GM19043 (cell line): ENCODE measurements at regions not wholly inside any gene's neighbourhood (a gene's known extent, or its start where the extent isn't known, plus 50 kb on each side); places are given as distances from the start of the nearest gene placed in this dataset.

Experiments
- ATAC-seq: cut with Tn5 transposase; IDR thresholded peaks from one replicate; pipeline ENCODE4 v1.9.1; 2021; ENCODE audit warnings: low read depth; ENCODE audit not compliant: unreplicated experiment

DNA sequence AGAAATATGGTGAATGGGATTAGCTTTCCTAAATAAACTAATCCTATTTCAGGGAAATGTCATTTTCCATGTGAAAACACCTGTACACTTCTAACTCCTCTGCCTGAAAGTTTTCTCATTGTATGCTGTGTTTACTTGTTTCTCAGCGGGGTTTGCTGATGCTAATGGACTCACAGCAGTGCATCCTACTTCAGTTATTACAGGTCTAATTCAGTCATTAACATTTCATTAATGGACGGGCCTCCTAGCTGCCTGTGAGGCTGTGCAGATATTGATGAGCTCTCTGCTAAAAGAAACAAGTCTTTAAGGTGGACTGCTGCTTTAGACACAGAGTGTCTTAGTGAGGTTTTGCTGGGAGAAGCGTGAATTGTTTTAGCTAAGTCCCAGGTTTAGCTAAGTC is 1342.0 kb upstream of the ZEB2 start:
- no peak for ATAC-seq

DNA sequence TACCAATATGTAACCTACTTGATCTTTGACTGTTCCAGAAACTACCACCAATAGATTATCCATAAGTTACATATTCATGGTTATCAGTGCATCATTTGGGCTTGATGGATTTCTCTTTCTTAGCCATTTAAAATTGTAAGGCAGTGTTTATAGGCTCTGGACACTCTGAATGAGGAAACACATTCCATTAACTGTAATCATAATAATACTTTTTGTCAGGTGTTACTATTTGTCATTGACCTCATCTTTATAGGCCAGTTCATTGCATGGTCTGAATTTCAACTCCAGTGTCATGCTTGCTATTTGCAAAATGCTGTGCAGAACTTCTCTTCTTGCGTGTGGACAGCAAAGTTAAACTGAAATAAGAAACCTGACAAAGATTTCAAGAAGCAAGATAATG is 1340.2 kb upstream of the ZEB2 start:
- no peak for ATAC-seq

DNA sequence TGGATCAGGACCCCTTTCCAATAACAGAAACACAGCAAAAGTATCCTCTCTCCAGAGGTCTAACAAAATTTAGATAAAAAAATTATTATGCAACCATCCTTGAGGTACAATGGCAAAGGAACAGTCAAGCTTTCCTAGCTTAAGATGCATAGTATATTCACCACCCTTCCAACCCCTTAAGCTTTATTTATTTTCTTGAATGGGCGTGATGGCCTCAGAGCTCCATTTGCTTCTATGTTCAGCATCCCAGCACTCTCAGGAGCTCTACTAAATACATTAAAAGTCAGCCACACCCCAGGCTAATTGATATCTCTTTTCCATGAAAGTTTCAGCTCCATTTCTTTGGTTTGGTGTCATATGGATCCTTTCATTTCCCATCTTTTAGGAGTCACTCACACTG is 1335.2 kb upstream of the ZEB2 start:
- ATAC-seq: no peak

DNA sequence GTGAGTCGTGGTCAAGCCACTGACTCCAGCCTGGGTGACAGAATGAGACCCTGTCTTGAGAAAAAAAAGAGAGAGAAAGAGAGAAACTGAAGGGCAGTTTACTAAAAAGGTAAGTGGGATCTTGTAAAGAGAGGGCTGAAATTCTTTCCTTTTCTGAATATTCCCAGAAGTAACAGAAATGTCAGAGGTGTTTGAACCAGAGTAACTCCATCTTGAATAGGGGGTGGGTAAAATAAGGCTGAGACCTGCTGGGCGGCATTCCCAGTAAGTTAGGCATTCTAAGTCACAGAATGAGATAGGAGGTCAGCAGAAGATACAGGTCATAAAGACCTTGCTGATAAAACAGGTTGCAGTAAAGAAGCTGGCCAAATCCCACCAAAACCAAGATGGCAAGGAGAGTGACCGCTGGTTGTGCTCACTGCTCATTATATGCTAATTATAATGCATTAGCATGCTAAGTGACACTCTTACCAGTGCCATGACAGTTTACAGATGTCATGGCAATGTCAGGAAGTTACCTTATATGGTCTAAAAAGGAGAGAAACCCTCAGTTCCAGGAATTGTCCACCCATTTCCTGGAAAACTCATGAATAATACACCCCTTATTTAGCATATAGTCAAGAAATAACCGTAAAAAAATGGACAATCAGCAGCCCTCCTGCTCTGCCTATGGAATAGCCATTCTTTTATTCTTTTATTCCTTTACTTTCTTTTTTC is 1334.3 kb upstream of the ZEB2 start:
- ATAC-seq: no peak

DNA sequence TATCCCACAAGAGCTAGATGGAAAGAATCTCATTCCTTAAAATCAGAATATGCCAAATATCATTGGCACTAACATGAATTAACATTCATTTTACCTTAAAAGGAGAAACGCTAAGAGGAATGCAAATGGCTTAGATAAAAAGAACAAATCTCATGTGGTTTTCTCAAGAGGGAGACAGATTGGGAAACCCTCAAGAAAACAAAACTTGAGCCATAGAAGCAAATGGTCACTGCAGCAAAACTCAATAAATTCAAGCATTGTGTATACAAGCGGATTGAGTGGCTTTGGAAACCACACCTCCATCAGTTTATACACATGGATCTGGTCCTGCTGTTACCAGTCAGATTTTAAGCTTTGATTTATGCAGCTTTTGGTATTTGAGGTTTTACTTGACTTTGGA is 1331.8 kb upstream of the ZEB2 start:
- ATAC-seq: no peak

DNA sequence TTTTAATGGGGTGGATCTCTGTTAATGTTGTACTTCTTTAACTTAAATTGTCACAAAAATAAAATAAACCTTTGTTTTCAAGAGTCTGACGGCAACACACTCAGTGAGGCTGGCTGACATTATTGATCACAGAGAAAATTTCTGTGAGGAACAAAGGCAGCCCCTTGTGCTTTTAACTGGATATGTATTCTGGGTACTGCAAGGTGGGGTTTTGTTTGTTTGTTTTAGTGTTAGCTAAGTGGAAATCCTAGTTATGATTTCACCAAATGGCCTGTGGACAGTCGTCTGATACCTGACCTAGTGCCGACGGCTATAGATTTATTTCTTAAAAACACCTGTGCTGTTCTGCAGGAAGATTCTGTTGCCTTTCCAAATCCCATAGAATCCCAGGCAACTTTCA is 1329.5 kb upstream of the ZEB2 start:
- no peak for ATAC-seq

DNA sequence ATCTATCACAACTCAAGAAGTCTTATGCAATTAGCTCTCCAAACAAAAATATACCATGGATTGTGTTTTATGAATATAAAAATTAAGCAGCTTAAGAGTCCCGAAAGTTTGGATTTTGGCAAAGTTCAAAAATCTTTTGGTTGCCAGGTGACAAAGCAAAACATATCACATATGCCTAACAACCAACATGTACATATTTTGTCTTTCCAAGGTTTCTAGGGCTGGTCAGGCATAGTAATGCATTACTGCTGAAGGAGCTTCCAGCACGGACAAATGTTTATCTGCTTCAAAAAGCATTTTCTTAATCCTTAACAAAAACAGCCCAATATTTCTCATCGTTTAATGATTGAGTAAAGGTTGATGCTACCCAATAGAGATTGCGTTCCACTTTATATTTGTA is 1327.1 kb upstream of the ZEB2 start:
- ATAC-seq: no peak

DNA sequence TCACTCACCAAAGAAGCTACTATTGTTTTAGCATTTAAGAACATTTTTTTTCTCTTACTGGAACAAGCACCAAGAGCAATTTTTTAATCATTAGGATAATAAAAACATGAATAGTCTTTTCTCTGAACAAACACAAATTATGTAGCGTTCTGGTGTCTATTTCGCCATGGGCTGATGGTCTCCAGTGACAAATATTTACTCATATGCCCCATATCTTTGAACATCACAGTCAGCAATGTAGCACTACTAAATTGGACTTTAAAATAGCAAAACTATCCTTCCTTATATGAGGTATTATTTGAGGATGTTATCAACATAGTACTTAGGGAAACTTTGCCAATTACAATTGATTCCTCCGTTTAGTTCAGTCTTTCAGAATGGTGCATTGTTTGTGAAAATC is 1326.0 kb upstream of the ZEB2 start:
- no peak for ATAC-seq

DNA sequence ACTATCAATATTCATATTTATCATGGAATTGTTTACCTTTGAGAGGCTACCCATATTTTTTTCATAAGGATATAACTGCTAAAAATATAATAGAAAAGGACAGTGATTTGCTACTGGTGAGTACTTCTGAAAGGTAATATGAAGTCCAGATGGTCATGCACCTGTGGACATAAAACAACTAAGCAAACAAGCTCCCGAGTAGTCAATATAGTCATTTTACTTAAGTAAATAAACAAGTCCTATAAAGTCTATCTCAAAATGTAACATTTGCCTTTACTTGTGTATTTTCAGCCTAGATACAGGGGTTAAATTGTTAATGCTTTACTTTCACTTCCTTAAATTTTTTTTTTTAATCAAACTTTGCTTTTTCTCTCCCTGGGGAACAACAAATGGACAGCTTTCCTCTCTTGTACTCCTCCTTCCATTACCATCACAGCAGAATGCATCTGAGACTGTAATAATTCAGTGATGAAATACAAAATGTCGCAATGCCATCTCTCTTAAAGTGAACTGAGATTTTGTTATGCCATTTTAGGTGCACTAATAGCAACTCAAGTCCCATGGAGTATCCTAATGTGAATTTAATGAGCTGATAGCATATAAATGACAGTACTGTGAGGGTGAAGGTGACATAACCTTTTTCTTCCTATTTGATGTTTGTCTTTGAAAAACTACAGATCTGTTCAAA is 1325.4 kb upstream of the ZEB2 start:
- ATAC-seq: no peak

DNA sequence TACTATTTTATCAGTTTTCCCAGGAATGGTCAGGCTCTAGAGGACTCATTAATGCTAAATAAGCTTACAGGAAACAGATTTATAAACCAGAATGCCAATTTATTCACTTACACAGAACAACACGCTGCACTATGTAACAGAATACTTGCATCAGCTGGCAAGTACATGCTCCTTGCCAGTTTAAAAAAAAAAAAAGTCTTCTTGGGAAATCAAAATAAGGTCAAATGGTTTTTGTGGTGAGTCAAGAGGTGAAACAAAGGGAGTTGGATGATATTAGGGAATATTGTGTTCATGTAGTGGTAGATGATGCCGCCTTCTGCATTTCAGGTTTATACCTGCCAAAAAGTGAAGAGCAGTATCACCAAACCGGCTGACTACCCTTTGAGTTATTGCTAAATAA is 1322.1 kb upstream of the ZEB2 start:
- ATAC-seq: no peak

DNA sequence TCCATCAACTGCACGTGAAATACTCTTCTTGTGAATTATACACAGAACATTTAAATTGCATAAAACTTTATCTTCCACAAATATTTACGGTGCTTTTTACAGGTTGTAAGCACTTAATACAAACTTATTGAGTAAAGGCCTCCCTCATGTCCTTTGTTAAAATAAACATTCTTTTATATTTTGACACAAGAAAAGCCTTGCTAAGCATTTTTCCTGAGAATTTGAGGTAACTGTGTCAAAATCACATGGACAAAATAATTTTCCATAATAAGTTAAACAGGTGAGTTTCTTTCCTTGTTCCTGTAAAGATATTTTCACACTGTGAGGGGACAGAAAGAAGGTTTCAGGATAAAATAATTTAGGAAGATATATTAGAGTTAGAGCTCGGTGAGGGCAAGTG is 1317.1 kb upstream of the ZEB2 start:
- ATAC-seq: no peak

DNA sequence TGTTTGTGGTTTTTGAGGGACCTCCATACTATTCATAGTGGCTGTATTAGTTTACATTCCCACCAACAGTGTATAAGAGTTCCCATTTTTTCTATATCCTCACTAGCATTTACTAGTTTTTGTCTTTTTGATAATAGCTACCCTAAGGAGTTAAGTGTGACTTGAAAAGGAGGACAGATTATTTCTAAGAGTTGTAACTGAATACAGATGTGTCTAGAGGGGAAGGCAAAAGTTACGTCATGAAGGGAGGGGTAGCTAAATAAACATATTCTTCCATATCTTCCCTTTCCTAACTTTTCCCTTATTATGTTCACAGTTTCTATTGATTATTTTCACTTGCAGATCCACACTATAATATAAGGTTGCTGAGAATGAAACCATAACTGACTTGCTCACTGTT is 1315.7 kb upstream of the ZEB2 start:
- no peak for ATAC-seq

DNA sequence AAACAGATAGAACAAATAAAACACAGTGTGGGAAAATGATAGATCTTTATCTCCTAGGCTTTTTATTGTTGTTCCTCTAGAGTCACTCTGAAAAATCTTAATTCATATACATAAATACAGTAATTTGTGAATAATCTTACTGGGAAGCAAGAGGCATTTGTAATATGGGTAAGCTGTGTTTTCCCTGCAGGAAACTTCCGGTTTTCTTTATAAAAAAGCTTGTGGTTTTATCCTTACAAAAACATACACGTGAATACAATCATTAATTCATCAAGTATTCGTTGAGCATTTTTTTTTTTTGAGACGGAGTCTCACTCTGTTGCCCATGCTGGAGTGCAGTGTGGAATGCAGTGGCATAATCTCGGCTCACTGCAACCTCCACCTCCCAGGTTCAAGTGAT is 1312.8 kb upstream of the ZEB2 start:
- no peak for ATAC-seq

DNA sequence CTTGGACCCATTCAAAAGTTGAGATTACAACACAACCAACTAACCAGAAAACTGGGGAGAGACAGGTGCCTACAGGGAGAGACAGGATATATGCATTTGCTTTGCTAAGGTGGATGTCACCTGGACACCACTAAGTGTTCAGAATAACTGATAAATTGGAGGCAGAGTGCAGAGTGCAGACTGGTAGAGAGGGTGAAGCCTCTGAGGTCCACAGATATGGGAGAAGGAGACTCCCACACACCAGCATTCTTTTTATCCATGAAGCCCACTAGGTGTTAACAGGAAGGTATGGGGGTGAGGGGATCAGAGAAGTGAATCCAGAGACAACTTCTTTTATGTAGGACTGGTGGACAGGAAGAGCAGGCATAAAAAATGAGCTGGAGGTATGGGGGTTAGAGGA is 1310.0 kb upstream of the ZEB2 start:
- ATAC-seq: no peak

DNA sequence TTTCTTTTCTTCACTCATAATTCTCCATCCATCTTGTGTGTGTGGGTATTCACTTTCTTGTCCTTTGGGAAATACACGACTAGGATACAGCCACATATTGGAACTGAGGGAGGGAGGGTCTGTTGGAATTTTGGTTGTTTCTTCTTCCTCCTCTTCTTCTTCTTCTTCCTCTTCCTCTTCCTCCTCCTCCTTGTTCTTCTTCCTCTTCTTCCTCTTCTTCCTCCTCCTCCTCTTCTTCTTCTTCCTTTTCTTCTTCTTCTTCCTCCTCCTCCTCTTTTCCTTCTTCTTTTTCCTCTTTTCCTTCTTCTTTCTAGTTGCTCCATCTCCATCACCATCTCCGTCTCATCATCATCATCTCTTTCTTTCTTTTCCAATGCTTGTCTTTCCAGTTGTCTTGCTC is 1307.3 kb upstream of the ZEB2 start:
- ATAC-seq: no peak

DNA sequence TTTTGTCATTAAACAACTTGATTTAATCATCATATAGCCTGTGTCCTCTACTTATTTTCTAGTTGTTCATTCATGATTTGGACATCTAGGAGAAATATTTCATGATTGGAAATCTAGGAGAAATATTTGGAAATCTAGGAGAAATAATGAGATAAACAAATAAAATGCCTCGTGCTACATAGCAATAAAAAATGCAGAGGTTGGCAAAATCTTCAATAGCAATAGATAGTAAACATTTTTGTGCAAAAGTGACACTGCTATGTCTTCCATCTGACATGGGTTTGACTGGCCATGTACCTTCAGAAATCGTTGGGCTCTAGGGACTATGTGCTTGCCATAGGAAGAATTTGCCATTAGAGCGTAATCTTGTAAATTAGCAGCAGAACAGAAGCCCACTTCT is 1304.5 kb upstream of the ZEB2 start:
- no peak for ATAC-seq

DNA sequence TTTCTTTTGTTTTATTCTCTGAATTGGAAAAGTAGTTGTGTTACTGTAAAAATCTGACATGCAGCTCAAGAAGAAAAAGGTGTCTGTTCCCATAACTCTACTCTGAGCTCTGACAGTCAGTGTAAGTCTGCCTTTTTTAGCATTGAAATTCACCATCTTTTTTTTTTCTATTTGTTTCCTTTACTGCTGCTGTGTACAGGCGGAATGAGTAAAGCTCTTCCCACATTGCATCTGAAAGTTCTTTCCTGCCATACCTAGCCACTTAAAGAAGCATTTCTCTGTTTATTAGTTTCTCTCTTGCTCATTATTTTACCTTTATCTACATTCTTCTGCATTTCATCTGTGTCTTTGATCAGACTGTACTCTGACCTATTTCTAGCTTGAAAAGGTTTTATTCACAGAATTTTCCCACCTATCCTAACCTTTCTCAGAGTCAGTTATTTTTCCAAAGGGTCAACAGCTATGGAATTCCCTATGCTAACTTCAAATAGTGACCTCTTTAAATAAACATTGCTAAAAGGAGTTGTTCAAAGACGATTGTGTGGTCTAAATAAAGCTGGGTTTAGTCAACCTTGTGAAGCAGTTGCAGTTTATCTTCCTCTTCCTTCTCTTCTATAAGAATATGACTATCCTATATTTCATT is 1303.1 kb upstream of the ZEB2 start:
- no peak for ATAC-seq

DNA sequence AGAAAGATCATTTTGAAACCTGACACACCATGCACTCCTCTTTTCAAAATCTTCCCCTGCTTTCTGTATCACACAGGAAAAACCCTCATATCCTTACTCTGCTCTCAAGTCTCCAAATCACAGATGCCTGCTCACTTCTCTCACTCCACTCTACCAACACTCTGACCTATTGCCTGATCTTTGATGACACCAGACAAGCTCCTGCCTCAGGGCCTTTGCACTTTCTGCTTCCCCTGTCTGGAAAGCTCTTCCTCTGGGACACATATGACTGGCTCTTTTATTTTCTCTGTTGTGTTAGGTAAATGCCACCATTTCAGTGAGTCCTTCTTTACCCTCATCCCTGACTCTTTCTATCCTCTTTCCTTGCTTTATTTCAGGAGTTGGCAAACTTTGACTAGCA is 1300.7 kb upstream of the ZEB2 start:
- ATAC-seq: no peak

DNA sequence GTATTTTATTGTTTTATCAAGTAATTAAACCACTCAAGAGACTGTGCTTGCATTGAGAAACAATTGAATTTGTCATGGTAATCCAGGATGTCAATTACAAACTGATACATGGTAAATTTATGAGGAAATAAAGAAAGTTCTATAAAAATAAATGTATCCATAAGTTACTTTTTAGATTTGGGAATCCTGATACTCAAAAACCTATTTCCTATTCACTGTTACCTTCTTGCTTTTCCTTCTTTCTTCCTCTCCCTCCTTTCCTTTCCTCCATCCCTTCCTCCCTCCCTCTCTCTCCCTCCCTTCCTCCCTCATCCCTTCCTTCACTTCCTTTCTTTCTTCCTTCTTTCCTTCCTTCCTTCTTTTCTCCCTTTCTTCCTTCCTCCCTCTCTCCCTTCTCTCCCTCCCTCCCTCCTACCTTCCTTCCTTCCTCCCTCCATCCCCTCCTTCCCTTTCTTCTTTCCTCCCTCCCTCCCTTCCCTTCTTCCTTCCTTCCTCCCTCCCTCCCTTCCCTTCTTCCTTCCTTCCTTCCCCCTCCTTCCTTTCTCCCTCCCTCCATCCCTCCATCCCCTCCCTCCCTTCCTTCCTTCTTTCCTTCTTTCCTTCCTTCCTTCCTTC is 1299.1 kb upstream of the ZEB2 start:
- no peak for ATAC-seq

DNA sequence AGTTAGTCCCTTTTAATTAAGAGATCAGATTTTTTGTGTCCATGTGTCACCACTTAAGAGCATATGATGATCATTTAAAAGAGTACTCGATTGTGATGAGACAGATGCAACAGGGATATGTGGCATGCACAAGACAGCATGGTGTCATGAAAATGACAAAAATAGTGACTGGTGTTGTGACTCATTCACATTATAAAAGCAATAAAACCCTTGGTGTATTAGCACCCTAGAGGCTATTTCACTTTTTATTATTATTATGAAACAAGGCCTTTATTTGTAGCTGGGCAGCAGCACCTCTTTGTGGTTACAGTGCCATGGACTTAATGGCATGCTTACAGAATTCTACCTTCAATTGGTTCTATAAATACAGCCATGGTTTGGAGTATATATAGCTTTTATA is 1296.0 kb upstream of the ZEB2 start:
- no peak for ATAC-seq

DNA sequence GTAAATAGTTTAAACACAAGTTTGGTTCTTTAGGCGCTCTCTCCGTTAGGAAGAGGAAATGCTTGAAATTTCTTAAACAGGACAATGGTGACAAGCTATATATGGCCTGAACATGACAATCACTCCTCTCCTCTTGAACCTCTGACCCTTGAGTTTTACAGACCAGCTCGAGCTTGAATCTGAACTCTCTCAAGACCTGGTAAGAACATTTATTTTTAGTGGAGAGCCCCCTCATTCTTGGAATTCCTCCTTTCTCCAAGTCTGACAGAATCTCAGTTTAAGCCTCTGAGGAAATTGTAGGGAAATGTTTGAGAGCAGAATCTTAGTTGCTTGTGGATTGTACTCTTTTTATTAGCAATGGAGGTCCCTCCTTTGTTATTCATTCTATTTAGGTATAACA is 1293.6 kb upstream of the ZEB2 start:
- ATAC-seq: no peak

DNA sequence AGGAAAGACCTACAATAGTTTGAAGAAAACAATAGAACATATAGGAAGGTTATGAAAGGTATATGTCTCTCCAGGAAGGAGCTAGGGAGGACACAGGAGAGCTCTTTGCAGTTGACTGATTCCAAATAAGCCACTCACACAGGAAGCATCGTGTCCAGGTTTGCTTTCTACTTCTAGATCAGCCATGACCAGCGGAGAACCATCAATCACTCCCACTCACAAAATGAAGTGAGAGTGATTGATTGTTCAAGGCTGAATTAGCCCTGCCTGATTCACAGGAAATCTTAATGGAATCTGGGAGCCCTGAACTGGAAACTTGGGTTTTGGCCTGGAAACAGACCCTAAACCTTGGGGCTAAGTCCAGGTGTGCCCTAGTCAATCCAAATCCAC is 1292.2 kb upstream of the ZEB2 start:
- no peak for ATAC-seq
